Activated CD4-positive, alpha-beta T cell treated with anti-CD3 and anti-CD28 coated beads, Interleukin-2, Interleukin-4, amounts not matched to agents 100 ng/mL and 50 ng/mL, durations not matched to agents 16 hours and 8 hours (primary cell): ENCODE measurements at regions not wholly inside any gene's neighbourhood (a gene's known extent, or its start where the extent isn't known, plus 50 kb on each side); places are given as distances from the start of the nearest gene placed in this dataset.

ENCODE experiments used
- DNase-seq: peaks from one replicate; pipeline ENCODE4 v3.0.0-alpha.2; 2020; ENCODE audit warnings: low spot score

DNA sequence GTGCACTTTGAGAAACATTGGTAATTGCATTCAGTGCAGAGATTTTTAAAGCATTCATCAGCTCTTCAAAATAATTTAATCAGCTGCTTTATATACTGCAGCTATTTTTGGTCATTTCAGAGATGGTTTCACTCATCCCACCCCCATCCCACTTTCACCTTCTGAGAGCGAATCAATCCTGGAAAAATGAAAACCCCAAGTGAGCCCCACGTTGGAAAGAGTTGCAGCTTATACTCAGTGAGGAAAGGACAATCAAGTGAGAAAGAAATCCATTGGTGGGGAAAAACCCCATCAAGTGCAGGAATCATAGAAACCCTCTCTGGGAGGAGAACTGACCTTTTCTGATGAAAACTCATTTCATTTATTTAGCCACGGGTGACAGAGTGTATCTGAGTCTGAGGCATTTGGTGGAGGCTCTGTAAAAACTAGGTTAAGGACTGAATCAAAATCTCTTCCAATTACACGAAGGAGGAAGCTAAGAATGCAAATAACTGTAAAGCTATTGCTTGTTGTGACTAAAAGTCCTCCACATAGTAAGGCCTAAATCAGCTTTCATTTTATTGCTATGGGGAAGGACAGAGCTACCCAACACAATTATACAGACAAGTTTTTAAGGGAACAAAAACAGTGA lies 240.4 kb upstream of the PGRMC2 start:
- DNase-seq: no peak

DNA sequence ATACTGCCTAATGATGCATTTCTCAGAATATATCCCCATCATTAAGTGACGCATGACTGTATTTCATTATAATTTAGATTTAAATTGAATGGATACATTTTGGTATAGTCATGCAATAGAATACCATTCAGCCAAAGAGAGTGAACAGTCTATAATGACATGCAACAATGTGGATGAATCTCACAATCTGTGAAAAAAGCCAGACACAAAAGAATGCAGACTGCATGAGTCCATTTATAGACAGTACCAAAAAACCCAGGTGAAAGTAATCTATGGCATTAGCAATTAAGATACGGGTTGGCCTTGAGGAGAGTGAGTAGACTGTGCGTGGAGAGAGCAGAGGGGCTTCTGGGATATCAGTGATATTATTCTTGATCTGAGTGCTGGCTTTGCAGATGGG lies 239.7 kb upstream of the PGRMC2 start:
- no peak for DNase-seq

DNA sequence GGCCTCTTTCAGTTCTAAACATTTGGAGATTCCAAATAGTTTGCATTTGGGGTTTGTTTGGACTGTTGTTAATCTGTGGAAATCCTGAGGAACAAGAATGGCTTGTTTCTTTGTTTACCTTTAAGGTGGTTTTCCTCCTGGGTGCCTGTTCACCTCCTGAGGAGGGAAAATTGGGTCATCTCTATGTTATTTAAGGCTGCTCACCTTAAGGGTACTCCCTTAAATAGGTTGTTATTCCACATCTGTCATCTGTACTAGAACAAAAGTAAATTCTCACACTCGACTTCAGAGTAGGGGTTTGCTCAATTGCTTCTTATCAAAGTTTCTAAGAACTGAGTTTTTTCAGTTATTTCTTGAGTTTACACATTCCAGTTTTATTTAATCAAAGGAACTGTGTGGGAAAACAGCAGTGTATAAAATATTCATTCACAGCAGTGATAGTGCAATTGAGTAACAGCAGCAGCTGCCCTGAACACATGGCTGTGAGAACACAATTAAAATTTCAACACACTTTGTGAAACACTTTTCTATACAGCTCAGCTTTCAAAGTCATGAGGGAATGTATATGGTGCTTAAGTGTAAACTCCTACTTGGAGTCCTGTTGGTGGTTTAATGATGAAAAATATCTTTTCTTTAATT lies 238.5 kb upstream of the PGRMC2 start:
- no peak for DNase-seq

DNA sequence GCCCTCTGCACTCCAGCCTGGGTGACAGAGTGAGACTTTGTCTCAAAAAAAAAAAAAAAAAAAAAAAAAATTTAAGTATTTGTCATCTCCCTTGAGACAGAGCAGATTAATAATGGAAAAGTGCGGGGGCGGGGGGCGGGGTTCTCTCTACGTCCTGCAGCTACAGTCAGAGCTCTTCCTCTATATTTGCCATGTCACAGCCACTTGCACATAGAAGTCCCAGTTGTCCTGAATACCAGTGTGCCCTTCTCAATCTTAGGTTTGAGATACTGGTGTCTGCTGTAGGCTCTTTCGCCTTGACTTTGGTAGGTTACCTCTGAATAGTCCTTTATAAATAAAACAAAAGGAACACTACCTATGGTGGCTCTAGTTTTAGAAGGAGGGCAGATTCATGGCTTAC lies 237.8 kb upstream of the PGRMC2 start:
- no peak for DNase-seq

DNA sequence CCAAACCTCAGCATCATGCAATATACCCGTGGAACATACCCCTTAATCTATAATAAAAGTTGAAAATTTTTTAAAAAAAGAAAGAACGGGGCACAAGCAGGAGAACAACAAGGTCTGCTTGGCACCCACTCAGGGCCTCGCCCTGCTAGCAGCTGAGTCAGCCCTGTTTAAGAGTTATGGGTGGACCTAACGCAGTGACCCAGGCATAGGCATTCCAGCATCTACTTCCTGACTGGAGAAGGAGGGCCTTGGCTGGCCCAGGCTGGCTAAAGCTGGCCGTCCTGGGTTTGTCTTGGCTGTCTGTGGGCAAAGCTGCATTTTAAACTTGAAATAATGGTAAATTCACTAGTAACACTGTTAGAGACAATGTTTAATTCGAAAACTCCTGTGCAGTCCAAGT lies 236.7 kb upstream of the PGRMC2 start:
- no peak for DNase-seq

DNA sequence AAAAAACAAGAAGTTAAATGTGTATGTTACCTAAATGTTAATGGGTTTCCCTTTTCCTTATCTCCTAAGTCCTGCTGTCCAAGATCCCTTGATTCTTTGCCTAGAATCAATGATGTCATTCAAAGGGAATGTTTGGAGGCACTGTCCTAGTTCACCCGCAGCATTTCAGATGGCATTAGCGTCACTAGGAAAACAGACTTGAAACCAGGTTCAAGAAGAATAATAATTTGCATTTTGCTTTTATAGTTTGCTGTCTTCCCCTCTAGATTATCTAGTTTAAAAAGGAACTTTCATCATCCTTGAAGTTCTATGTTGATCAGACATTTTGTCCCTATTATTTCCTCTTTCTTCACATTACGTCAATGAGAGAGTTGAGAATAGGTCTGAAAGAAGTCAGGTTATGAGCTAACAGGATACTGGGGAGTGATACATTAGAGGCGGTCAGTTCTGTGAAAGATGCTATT lies 234.1 kb upstream of the PGRMC2 start:
- DNase-seq: no peak

DNA sequence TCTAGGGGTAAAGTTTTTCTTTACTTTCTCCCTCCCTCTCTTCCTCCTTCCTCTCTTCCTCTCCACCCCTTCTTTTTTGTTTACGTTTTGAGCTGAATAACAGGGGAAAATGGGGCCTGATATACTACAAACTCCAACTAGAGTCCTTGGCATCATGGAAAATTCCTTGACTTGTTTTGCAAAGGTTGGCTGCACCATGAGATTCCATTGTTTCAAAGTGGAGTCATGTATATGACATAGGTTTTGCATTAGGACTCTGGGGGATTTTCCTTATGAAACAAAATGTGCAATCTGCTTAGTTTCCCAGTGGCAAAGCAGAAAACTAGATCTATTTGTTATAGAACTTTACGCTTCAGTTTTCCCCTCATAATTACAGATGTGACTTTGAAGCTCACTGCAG lies 233.5 kb upstream of the PGRMC2 start:
- DNase-seq: no peak

DNA sequence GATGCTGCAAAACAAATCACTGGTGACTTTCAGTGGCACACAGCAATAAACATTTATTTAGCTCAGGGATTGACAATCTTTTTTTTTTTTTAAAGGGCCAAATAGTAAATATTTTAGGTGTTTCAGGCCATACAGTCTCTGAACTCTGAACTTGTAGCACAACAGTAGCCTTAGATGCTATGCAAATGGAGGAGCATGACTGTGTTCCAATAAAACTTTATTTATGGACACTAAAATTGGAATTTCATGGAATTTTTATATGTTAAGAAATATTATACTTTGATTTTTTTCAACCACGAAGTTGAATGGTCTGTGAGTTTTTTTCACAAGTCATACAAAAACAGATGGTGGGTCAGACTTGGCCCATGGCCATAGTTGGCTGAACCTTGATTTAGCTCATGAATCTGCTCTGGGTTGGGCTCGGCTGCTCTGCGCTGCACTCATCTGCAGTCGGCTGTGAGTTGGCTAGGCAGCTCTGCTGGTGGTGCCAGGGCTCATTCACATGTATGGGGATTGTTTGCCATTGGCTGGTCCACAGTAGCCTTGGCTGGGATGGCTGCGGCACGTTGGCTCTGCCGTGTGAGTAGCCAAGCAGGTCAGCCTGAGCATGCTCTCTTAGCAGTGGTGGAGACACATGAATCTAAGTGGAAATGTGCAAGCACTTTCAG lies 231.7 kb upstream of the PGRMC2 start:
- DNase-seq: no peak

DNA sequence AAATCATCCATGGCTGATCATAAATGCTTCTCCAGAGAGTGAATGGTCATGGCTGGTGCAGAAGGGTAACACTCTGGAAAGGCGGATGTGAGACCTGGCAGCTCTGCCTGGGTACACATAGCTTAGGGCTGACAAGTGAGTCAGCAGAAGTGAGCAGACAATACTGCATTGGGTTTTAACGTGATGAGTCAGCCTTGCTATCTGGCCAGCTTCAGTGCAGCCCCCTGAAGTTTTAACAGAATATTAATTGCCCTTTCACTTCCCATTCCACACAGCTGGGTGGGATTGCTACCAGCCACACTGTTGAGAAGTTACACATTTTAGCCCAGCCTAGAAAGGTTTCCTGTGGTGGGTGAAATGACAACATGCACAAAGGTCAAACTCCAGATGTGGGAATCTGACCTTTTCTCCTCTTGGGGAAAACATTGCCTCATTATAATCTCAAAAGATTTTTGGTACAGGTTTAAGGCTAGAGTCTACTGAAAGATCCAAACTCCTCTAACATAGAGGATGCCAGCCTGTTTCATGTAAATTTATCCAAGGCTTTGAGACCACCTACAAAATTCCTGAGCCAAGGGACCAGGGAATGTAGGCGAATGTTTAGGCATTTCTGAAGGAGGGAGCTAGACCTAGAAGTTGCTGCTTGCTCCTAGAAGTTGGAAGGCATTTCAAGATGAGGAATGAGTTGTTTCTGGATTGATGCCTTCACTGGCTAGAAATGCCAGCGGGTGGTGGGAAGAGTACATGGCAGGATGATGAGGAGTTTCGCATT lies 230.3 kb upstream of the PGRMC2 start:
- peak; percentile 2 for DNase-seq

DNA sequence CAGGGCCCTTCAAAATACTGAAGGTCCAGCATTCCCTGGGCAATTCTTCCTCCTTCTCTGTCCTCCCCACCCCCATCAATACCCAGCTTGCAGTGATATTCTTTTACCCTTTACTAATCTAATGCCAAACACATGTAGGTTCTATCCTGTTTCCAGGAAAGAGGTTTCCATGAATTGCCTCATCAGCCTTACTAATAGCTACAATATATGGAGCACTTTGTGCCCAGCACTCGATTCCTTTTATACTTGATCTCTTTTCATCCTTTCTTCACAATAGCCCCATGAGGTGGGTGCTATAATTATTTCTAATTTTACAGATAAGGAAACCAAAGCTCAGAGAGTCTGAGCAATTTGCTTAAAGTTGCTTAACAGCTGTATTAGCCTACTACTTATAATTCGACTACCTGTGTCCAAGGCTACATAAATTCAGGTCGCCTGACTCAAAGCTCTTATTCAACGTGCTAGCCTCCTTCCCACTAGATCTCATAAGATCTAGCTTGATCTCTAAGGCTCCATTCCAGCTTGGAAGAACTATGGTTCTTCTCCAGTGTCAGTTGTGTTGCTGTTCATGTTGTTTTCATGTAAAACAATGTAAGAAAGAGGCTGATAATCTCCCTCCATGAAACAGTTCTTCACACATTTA lies 229.6 kb upstream of the PGRMC2 start:
- no peak for DNase-seq

DNA sequence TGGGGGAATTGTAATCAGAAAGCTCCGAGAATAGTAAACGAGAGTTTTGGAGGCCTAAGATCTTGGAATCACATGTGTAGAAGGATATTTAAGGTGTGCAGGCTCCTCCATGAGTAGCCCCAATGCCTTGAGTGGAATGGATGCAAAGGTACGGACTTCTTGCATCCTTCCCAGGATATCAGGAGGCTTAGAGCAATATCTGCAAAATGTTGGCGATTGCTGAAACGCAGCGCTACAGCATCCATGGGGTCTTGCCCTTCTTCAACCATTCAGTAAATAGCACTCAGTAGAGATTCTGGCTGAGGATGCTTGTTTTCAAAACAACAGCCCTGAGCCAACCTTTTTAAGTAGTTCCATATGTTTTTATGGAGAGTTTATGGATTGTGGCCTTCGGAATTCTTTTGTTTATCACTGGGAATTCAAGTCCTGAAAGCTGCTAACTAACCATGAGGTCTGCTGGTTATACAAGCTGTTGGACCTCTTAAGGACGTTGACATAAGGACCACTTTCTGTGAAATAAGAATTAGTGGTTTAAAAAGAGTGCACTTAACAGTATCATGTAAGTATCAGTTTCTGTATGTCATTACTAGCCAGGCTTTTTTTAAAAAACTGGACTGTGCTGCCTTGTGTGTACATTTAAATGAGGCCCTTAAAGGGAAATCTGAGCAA lies 228.8 kb upstream of the PGRMC2 start:
- DNase-seq: no peak

DNA sequence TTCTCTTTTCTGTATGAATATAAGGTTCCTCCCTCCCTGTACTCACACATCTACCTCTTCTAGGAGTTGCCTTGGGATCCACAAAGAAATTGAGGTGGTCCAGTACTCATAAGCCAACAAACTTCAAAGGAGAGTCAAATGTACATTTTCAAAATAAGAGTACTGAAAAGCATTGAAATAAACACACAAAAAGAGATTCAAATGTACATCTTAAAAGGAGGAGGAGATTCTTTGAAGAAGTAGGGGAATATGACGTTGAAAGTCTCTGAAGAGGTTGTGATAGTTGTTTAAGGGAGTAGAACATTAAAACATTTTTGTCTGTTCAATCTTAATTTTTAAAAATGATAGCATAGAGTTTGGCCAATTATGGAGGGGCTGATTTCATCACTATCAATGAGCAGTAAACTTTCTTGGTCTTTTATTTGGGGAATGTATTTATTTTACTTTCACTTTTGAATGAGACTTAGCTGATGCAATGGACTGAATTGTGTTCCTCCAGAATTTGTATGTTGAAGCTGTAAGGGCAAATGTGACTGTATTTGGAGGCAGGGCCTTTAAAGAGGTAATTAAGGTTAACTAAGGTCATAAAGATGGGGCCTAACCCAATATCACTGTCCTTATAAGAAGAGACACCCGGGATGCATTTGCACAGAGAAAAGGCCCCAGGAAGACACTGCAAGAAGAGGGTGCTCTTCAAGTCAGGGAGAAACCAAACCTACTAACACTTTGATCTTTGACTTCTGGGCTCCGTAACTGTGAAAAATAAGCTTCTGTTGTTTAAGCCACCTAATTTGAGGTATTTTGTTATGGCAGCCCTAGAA lies 226.3 kb upstream of the PGRMC2 start:
- DNase-seq: no peak

DNA sequence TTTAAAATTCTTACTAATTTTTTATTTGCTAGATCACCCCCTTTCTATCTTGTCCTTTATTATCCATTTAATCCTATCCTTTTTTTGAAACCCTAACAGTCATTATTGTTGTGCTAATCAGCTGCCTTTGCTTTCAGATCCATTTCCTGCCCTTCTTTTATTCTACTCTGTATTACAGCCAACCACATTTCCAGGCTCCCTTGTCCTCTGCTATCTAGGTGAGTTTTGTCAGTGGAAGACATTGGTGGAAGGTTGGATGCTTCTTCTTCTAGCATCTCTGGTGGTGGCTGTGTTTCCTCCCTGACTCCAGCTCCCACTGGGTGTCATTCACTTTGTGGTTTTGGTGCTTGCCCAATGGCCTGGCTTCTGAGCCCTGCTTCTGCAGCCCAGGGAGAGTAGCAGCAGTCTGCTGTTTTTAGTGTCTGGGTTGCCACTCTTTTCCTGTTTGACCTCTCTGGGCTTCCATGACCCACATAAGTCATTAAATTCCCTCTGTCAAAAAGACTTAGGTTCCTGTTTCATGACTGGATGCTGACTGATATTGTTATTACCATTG lies 225.2 kb upstream of the PGRMC2 start:
- no peak for DNase-seq

DNA sequence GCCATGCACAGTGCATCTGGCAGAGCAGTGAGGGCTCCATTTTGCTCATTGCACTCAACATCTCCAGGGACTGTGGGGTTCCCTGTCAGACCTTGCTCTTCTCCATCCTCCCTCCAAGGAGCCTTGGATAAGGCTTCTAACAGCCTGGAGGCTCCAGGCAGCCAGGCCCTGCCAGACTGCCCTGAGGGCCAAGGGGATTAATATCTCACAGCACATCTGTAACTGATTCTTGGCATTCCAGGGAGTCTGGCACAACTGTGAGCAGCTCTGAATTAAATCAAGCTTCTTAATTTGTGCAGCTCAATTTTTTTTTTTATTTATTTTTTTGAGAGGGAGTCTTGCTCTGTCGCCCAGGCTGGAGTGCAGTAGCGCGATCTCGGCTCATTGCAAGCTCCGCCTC lies 224.5 kb upstream of the PGRMC2 start:
- no peak for DNase-seq

DNA sequence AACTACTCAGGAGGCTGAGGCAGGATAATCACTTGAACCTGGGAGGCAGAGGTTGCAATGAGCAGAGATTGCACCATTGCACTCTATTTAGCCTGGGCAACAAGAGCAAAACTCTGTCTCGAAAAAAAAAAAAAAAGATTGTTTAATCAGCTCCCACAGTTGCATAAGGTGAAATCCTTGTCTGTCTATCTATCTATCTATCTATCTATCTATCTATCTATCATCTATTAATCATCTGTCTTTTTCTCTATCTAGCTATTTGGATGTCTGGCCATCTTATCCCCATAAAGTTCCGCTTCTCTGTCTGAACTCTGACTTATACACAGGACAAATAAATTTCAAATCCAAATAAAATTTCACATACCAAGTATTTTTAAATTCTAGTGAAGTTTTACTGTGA lies 223.2 kb upstream of the PGRMC2 start:
- no peak for DNase-seq

DNA sequence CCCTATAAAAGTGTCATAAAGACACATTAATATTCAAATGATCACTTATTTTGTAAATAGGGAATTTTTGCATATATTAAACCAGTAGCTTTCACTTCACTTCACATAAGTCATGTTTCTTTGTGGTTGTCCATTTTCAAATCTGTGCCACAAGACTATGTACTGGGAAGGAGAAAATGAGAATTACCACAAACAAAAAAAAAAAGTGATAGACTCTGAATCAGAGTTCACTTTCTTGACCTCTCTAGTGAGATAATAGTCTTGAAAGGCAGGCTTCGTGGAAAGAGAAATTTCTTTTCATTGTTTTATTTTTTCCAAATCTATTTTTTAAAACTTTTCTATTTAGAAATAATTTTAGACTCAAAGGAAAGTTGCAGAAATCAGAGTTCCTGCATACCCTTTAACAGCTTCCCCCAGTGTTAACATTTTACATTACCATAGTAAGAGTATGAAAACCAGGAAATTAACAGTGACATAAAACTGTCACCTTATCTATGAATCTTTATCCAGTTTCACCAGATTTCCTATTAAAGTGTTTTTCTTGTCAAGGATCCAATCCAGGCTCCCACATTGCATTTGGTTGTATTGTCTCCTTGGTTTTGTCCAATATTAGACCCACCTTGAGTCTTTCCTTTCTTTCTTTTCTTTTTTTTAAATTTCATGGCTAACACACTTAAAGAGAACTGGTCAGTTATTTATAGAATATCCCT lies 215.4 kb upstream of the PGRMC2 start:
- no peak for DNase-seq

DNA sequence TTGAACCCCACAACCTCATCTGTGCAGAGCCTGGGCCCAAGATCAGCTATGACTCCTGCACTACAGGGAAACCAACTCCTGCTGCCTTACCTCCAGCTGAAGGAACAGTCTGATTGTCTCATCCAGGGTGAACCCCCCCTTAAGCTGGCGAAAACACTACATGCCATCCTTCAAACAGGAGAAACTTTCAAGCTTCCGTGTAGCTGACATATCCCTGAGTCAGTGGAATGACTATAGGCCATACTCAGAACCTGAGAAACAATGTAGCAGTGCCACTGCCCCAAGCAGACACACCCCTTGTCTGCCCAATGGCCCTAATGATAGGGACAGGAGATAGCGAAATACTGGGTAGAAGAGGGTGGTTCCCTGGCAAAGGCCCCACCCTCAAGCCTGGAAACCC lies 213.6 kb upstream of the PGRMC2 start:
- no peak for DNase-seq

DNA sequence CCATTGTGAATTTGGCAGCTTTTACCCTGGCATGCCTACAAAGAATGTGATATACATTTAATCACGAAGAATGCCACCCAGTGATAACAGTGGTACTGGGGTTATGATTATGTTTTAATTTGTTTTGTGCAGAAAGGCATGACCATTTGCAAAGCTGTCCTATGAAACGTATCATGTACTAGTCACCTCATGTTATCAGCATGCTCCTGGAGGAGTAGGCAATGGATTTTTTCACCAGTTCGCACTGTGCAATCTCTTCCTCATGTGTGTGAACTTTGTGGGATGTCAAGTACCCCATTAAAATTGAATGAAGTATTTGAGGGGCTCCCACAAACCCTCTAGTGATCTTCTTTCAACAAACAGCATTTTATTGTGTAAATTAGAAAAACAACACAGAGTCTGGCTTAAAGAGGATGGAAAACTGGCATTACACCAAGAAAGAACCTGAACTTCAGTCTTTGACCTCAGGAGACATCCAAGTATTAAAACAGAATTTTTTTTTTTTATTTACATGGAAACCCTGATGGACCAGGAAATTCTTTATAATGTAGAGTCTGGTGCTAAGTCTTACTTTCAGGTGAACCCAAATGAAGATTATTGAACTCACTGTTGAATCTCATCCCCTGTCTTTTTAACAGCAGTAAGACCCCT lies 200.6 kb upstream of the PGRMC2 start:
- DNase-seq: no peak

DNA sequence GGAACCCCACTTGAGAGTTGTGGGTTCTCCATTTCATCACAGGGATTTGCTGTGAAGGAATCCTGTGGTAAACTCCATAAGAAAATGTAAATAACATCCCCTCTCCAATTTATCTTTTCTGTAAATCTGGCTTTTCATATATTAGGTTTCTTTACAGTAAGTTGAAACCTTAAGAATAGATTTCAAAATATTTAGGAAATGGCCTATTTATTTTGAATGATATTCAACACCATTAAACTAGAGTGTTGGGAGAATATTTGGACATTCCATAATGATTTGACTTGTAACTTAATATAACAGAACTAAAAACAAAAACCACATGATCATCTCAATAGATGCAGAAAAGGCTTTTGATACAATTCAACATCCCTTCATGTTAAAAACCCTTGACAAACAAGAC lies 197.3 kb upstream of the PGRMC2 start:
- DNase-seq: no peak
